Chondrocyte (in vitro differentiated cells): ENCODE measurements at regions not wholly inside any gene's neighbourhood (a gene's known extent, or its start where the extent isn't known, plus 50 kb on each side); places are given as distances from the start of the nearest gene placed in this dataset.

Experiments used
- DNase-seq: peaks from one replicate; pipeline ENCODE4 v3.0.0; 2021; ENCODE audit warnings: mixed read lengths, low spot score
- H3K27ac Mint-ChIP-seq: one replicate; pipeline ENCODE4 v1.8.0; 2021; ENCODE audit warnings: mild to moderate bottlenecking, moderate library complexity, mixed read lengths; ENCODE audit not compliant: unreplicated experiment
- H3K27me3 Mint-ChIP-seq: 2 replicates; pipeline ENCODE4 v1.8.0; 2021; ENCODE audit warnings: low read depth, mixed read lengths
- H3K36me3 Mint-ChIP-seq: 2 replicates; pipeline ENCODE4 v1.8.0; 2021; ENCODE audit warnings: low read depth, mixed read lengths
- H3K4me1 Mint-ChIP-seq: 2 replicates; pipeline ENCODE4 v1.8.0; 2021; ENCODE audit warnings: low read depth, mild to moderate bottlenecking, mixed read lengths
- H3K4me3 Mint-ChIP-seq: one replicate; pipeline ENCODE4 v1.8.0; 2021; ENCODE audit warnings: mild to moderate bottlenecking, moderate library complexity, mixed read lengths; ENCODE audit not compliant: unreplicated experiment
- H3K9me3 Mint-ChIP-seq: 2 replicates; pipeline ENCODE4 v1.8.0; 2021; ENCODE audit warnings: low read depth, mixed read lengths
- TF ChIP-seq, protein P1 (sequence below): fragments of 200-600 bp; sonication (generic); IDR thresholded peaks from 2 replicates; pipeline ENCODE4 v1.5.0; 2021; ENCODE audit warnings: antibody characterized with exemption, mild to moderate bottlenecking, moderate library complexity

DNA sequence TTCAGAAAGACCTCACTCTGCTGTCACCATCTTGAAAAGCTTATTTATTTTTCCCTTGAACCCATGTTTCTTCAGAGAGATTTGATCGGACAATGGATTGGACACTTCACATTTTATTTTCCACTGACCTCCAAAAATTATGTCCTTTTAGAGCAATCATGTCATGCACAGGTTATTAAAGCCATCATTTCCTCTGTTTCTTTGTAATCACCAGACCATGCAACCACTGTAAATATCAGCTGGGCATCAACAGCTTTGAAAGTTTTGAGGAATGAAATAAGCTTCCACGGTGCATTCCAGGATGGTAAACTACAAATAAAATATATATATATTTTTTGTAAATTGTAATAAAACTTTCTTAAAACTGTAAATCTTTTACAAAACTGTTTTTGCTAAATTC is 144.1 kb upstream of the ADAMTS5 start:
- Mint-ChIP-seq H3K27me3 (no peaks in the 10 kb centered on the region), H3K27ac (no peak overlapping the region), H3K36me3 (no peaks in the 10 kb centered on the region), H3K4me3 (no peak overlapping the region), H3K4me1 (peaks cover 19% of the 10 kb centered on the region), H3K9me3 (no peaks in the 10 kb centered on the region)
- no peak for DNase-seq
- TF ChIP-seq, protein P1, sequence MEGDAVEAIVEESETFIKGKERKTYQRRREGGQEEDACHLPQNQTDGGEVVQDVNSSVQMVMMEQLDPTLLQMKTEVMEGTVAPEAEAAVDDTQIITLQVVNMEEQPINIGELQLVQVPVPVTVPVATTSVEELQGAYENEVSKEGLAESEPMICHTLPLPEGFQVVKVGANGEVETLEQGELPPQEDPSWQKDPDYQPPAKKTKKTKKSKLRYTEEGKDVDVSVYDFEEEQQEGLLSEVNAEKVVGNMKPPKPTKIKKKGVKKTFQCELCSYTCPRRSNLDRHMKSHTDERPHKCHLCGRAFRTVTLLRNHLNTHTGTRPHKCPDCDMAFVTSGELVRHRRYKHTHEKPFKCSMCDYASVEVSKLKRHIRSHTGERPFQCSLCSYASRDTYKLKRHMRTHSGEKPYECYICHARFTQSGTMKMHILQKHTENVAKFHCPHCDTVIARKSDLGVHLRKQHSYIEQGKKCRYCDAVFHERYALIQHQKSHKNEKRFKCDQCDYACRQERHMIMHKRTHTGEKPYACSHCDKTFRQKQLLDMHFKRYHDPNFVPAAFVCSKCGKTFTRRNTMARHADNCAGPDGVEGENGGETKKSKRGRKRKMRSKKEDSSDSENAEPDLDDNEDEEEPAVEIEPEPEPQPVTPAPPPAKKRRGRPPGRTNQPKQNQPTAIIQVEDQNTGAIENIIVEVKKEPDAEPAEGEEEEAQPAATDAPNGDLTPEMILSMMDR: no peak

DNA sequence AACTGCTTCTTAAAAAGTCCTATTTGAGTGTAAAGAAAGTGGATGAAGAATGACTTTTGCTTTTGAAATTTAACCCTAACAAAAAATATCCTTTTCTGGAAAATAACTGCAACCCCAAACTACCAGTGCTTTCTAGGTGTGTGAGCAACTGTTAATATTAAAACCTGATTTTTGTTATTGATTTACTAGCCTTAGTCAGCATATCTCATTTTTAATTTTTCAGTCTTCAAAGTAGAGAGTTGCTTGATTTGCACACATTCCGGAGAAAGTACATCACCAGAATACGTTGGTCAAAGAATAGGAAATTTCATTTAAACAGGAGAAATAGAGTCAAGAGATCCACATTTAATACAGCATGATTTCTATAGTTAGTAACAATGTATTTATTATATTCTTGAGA is 141.8 kb upstream of the ADAMTS5 start:
- no peak for DNase-seq
- Mint-ChIP-seq H3K36me3 (no peaks in the 10 kb centered on the region), H3K4me1 (peaks cover 31% of the 10 kb centered on the region), H3K4me3 (no peak overlapping the region), H3K27me3 (no peaks in the 10 kb centered on the region), H3K27ac (no peak overlapping the region), H3K9me3 (no peaks in the 10 kb centered on the region)
- TF ChIP-seq, protein P1: no peak

DNA sequence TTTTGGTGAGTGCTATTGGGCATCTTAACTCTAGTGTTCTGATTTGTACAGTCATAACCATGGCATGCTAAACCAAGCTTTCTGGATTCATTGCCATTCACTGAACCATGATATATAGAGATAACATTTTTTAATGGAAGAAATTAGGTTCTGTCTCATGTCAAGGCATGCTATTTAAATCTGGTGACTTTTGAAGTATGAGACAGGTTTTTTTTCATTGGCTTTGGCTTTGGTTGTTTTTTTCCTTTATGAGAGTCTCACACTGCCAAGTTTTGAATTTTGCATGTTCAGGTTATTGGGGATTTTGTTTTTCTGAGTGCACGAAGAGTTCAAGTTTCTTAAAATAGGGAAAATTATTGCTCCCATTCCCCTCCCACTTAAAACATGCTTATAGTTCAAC is 141.3 kb upstream of the ADAMTS5 start:
- DNase-seq: no peak
- H3K36me3 Mint-ChIP-seq: no peaks in the 10 kb centered on the region
- H3K27me3 Mint-ChIP-seq: no peaks in the 10 kb centered on the region
- peaks cover 31% of the 10 kb centered on the region for H3K4me1 Mint-ChIP-seq
- TF ChIP-seq, protein P1: no peak
- no peaks in the 10 kb centered on the region for H3K9me3 Mint-ChIP-seq
- H3K27ac Mint-ChIP-seq: no peak overlapping the region
- H3K4me3 Mint-ChIP-seq: no peak overlapping the region

DNA sequence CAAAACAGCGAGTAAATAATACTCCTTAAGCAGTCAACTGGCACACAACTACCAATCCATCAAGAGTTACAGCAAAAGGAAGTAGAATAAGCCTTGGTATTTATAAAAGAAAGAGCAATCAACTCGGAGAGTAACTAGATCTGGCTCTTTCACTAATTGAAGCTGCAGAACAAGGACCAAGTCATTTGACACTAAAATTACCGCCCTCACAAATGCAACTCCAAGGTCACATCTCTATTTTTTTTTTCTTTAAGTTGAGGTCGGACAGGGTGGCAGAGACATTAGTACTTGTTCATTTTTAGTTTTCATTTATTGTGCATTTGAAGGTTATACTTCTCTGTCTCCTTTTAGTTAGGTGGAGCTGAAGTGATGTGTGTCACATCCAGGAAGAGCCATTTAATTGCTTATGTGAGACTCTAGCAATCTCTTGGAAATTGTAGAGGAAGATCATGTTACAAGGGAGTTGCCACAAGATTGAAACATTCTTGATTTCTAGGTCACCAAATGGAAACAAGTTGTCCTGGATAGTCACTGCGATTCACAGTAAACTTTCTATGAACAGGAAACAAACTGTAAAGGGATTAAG is 138.1 kb upstream of the ADAMTS5 start:
- Mint-ChIP-seq H3K9me3 (peaks cover 6% of the 10 kb centered on the region), H3K36me3 (no peaks in the 10 kb centered on the region), H3K27ac (no peak overlapping the region), H3K4me1 (peaks cover 28% of the 10 kb centered on the region), H3K4me3 (no peak overlapping the region), H3K27me3 (no peaks in the 10 kb centered on the region)
- no peak for DNase-seq
- TF ChIP-seq, protein P1: no peak

DNA sequence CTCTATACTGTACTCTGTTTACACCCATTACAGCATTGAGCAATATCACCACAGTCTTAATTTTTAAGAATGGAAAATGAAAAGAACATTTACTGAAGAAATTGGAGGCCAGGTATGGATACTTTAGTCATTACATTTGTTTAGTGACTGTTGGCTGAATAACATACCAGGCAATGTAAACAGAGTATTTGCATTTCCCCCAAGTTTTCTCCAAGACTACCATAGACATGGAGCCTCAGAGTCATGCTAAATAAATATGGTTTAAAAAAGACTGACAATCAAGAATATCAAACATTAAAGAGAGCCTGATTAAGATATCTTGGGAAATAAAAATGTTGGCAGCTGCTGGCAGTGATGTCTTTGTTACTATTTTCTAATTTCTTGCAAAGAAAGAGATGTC is 136.9 kb upstream of the ADAMTS5 start:
- DNase-seq: no peak
- Mint-ChIP-seq H3K4me3 (no peak overlapping the region), H3K36me3 (peaks cover 2% of the 10 kb centered on the region), H3K27ac (no peak overlapping the region), H3K4me1 (peaks cover 21% of the 10 kb centered on the region), H3K27me3 (no peaks in the 10 kb centered on the region), H3K9me3 (peaks cover 9% of the 10 kb centered on the region)
- TF ChIP-seq, protein P1: no peak
